ENCODE measurements at regions not wholly inside any gene's neighbourhood (a gene's known extent, or its start where the extent isn't known, plus 50 kb on each side); places are given as distances from the start of the nearest gene placed in this dataset.

GRCh38 chr9:91048749-91049148 is 247.1 kb downstream of the SYK start:
- CTCF ChIA-PET: interaction anchor here (1.2 to 1.8 kb wide), 2 partner anchors 23 to 51 kb away, joined by 3 to 7 read pairs; no protein-coding TSS in a partner anchor
- intact Hi-C loops (cut with micrococcal nuclease): loop anchor here (5.0 kb wide), 1 partner anchor 104 kb away; no protein-coding TSS in a partner anchor
- Mint-ChIP-seq H3K9me3 (peaks cover 3% of the 10 kb centered on the region), H3K27me3 (peaks cover 24% of the 10 kb centered on the region), H3K36me3 (ENCODE audit: low read depth) (no peaks in the 10 kb centered on the region), H3K4me1 (ENCODE audit: low read depth) (peaks cover 67% of the 10 kb centered on the region), H3K27ac (peak overlapping the region; percentile 93), H3K4me3 (no peak overlapping the region)
- ATAC-seq (no peak), DNase-seq (no peak)
- POLR2A ChIA-PET: interaction anchor here (0.8 to 1.2 kb wide), 3 partner anchors 12 to 103 kb away, joined by 3 read pairs; no protein-coding TSS in a partner anchor
- no peak for TF ChIP-seq CTCF (IDR thresholded peaks at IDR 0.05)

GRCh38 chr9:91053824-91054223 is 252.2 kb downstream of the SYK start:
- peaks cover 10% of the 10 kb centered on the region for H3K27me3 Mint-ChIP-seq
- peak overlapping the region; percentile 22 for H3K27ac Mint-ChIP-seq
- peaks cover 58% of the 10 kb centered on the region for H3K4me1 Mint-ChIP-seq (ENCODE audit: low read depth)
- peaks cover 2% of the 10 kb centered on the region for H3K36me3 Mint-ChIP-seq (ENCODE audit: low read depth)
- TF ChIP-seq CTCF (IDR thresholded peaks at IDR 0.05): no peak
- ChIA-PET CTCF (no interaction called here), POLR2A (no interaction called here)
- ATAC-seq (peak; percentile 84), DNase-seq (peak; percentile 56)
- H3K9me3 Mint-ChIP-seq: peaks cover 3% of the 10 kb centered on the region
- H3K4me3 Mint-ChIP-seq: no peak overlapping the region
- intact Hi-C loops (cut with micrococcal nuclease): no loop called here

GRCh38 chr9:91055845-91056244 is 254.2 kb downstream of the SYK start:
- peak overlapping the region; percentile 53 for H3K27ac Mint-ChIP-seq
- no peak for ATAC-seq
- H3K4me1 Mint-ChIP-seq (ENCODE audit: low read depth): peaks cover 54% of the 10 kb centered on the region
- intact Hi-C loops (cut with micrococcal nuclease): no loop called here
- CTCF ChIA-PET: no interaction called here
- no peak for DNase-seq
- POLR2A ChIA-PET: no interaction called here
- no peak overlapping the region for H3K4me3 Mint-ChIP-seq
- H3K9me3 Mint-ChIP-seq: peaks cover 3% of the 10 kb centered on the region
- peaks cover 2% of the 10 kb centered on the region for H3K36me3 Mint-ChIP-seq (ENCODE audit: low read depth)
- no peak for TF ChIP-seq CTCF (IDR thresholded peaks at IDR 0.05)
- H3K27me3 Mint-ChIP-seq: peaks cover 2% of the 10 kb centered on the region

GRCh38 chr9:91056486-91056885 is 254.9 kb downstream of the SYK start:
- Mint-ChIP-seq H3K36me3 (ENCODE audit: low read depth) (peaks cover 2% of the 10 kb centered on the region), H3K9me3 (peaks cover 3% of the 10 kb centered on the region), H3K27ac (peak overlapping the region; percentile 53), H3K4me3 (no peak overlapping the region), H3K27me3 (no peaks in the 10 kb centered on the region), H3K4me1 (ENCODE audit: low read depth) (peaks cover 57% of the 10 kb centered on the region)
- DNase-seq (no peak), ATAC-seq (no peak)
- POLR2A ChIA-PET: interaction anchor here (0.6 kb wide), 1 partner anchor 366 kb away, joined by 4 read pairs; no protein-coding TSS in a partner anchor
- no peak for TF ChIP-seq CTCF (IDR thresholded peaks at IDR 0.05)
- intact Hi-C loops (cut with micrococcal nuclease): no loop called here
- CTCF ChIA-PET: no interaction called here

- CTCF ChIA-PET: no interaction called here
- H3K27ac Mint-ChIP-seq: no peak overlapping the region
- intact Hi-C loops (cut with micrococcal nuclease): no loop called here
These were observed 255.3 kb downstream of the SYK start for GRCh38 chr9:91056917-91057316.

More at GRCh38 chr9:91056917-91057316, 255.3 kb downstream of the SYK start:
- DNase-seq: no peak
- no peak for ATAC-seq
- peaks cover 62% of the 10 kb centered on the region for H3K4me1 Mint-ChIP-seq (ENCODE audit: low read depth)
- H3K27me3 Mint-ChIP-seq: no peaks in the 10 kb centered on the region
- TF ChIP-seq CTCF (IDR thresholded peaks at IDR 0.05): no peak
- no peak overlapping the region for H3K4me3 Mint-ChIP-seq
- POLR2A ChIA-PET: interaction anchor here (0.6 kb wide), 1 partner anchor 366 kb away, joined by 4 read pairs; no protein-coding TSS in a partner anchor
- peaks cover 2% of the 10 kb centered on the region for H3K36me3 Mint-ChIP-seq (ENCODE audit: low read depth)
- H3K9me3 Mint-ChIP-seq: peaks cover 3% of the 10 kb centered on the region

Measured in activated CD8-positive, alpha-beta T cell treated with anti-CD3 and anti-CD28 coated beads for 36 hours (primary cell).